Calu3 (cell line): ENCODE measurements at regions not wholly inside any gene's neighbourhood (a gene's known extent, or its start where the extent isn't known, plus 50 kb on each side); places are given as distances from the start of the nearest gene placed in this dataset.

Experiments used
- BruUV-seq: library from RNA; stranded (reverse); fragments of 400-500 nt; replicated peaks from 2 replicates; lab custom pipeline; 2021; lab: Mats Ljungman, UMichigan
- CTCF ChIA-PET: fragments of 300-600 bp; sonication (Branson Sonifier 250); formaldehyde crosslinking; loops from one replicate; lab custom pipeline; 2022; ENCODE audit warnings: antibody characterized with exemption; lab: Charles Lee
- DNase-seq: peaks from one replicate; pipeline ENCODE4 v3.0.0; 2022
- H3K27ac Mint-ChIP-seq: one replicate; pipeline ENCODE4 v1.8.0; 2022; ENCODE audit warnings: mixed read lengths; ENCODE audit not compliant: unreplicated experiment
- H3K27me3 Mint-ChIP-seq: one replicate; pipeline ENCODE4 v1.8.0; 2022; ENCODE audit warnings: mixed read lengths; ENCODE audit not compliant: unreplicated experiment
- H3K36me3 Mint-ChIP-seq: one replicate; pipeline ENCODE4 v1.8.0; 2022; ENCODE audit warnings: mild to moderate bottlenecking, moderate library complexity, mixed read lengths; ENCODE audit not compliant: insufficient read depth, unreplicated experiment
- H3K4me1 Mint-ChIP-seq: one replicate; pipeline ENCODE4 v1.8.0; 2022; ENCODE audit warnings: mild to moderate bottlenecking, low read depth, mixed read lengths; ENCODE audit not compliant: unreplicated experiment
- H3K4me3 Mint-ChIP-seq: one replicate; pipeline ENCODE4 v1.8.0; 2022; ENCODE audit warnings: mild to moderate bottlenecking, low read depth, moderate library complexity, mixed read lengths; ENCODE audit not compliant: unreplicated experiment
- H3K9me3 Mint-ChIP-seq: one replicate; pipeline ENCODE4 v1.8.0; 2022; ENCODE audit warnings: low read depth, mixed read lengths; ENCODE audit not compliant: unreplicated experiment
- CTCF ChIP-seq: fragments of 200-600 bp; IDR thresholded peaks from one replicate; pipeline ENCODE4 v1.8.0; 2022; ENCODE audit warnings: antibody characterized with exemption; ENCODE audit not compliant: unreplicated experiment
- intact Hi-C: fragments of 100-400 bp; cut with micrococcal nuclease; formaldehyde crosslinking; loops from one replicate; pipeline ENCODE4 v1.10.0; 2022; ENCODE audit not compliant: unreplicated experiment

GRCh38 chr1:98053471-98054366 is 132.9 kb upstream of the DPYD start:
- Mint-ChIP-seq H3K36me3 (peaks cover 22% of the 10 kb centered on the region), H3K27ac (peak overlapping the region; percentile 85), H3K9me3 (no peaks in the 10 kb centered on the region), H3K27me3 (no peaks in the 10 kb centered on the region), H3K4me1 (peaks cover 30% of the 10 kb centered on the region), H3K4me3 (peak overlapping the region; percentile 74)
- peak; percentile 82 for DNase-seq
- intact Hi-C loops = loop anchor here (2.0 to 10.0 kb wide), 3 partner anchors 271 to 779 kb away; no protein-coding TSS in a partner anchor
- peak; percentile 89 for TF ChIP-seq CTCF
- no TSS peak for BruUV-seq
- CTCF ChIA-PET = interaction anchor here (1.1 kb wide), 1 partner anchor 272 kb away, joined by 3 read pairs; no protein-coding TSS in a partner anchor

- H3K4me1 Mint-ChIP-seq = peaks cover 30% of the 10 kb centered on the region
- no peak overlapping the region for H3K27ac Mint-ChIP-seq
- no peaks in the 10 kb centered on the region for H3K9me3 Mint-ChIP-seq
- peaks cover 24% of the 10 kb centered on the region for H3K36me3 Mint-ChIP-seq
- peak; percentile 45 for TF ChIP-seq CTCF
- no peaks in the 10 kb centered on the region for H3K27me3 Mint-ChIP-seq
- intact Hi-C loops = loop anchor here (1.0 to 10.0 kb wide), 4 partner anchors 48 to 776 kb away; no protein-coding TSS in a partner anchor
- CTCF ChIA-PET = interaction anchor here (0.6 to 1.0 kb wide), 2 partner anchors 417 to 957 kb away, joined by 3 read pairs; no protein-coding TSS in a partner anchor
- peak; percentile 76 for DNase-seq
- BruUV-seq = no TSS peak
- H3K4me3 Mint-ChIP-seq = no peak overlapping the region
Measured at GRCh38 chr1:98051065-98051675, 130.3 kb upstream of the DPYD start.

- no peak for TF ChIP-seq CTCF
- peaks cover 31% of the 10 kb centered on the region for H3K36me3 Mint-ChIP-seq
- no peak for DNase-seq
- intact Hi-C loops = loop anchor here (2.0 to 10.0 kb wide), 4 partner anchors 47 to 775 kb away; no protein-coding TSS in a partner anchor
- H3K27ac Mint-ChIP-seq = no peak overlapping the region
- no peak overlapping the region for H3K4me3 Mint-ChIP-seq
- H3K4me1 Mint-ChIP-seq = peaks cover 17% of the 10 kb centered on the region
- no TSS peak for BruUV-seq
- H3K27me3 Mint-ChIP-seq = no peaks in the 10 kb centered on the region
- no peaks in the 10 kb centered on the region for H3K9me3 Mint-ChIP-seq
- CTCF ChIA-PET = no interaction called here
Measured at GRCh38 chr1:98049370-98050135, 128.7 kb upstream of the DPYD start.
